IMR-90 (cell line): ENCODE measurements at regions not wholly inside any gene's neighbourhood (a gene's known extent, or its start where the extent isn't known, plus 50 kb on each side); places are given as distances from the start of the nearest gene placed in this dataset.

ENCODE experiments used
- ATAC-seq: fragments of 200-7000 bp; cut with Tn5 transposase; 2 replicates; pipeline ENCODE4 v1.9.1; 2020; ENCODE audit warnings: low read depth, mild to moderate bottlenecking, moderate library complexity
- BruUV-seq: library from RNA; stranded (reverse); fragments of 400-500 nt; replicated peaks from 2 replicates; lab custom pipeline; 2021; lab: Mats Ljungman, UMichigan
- CTCF ChIA-PET: fragments of 300-600 bp; formaldehyde crosslinking; extraction: SDS; loops from one replicate; lab custom pipeline; 2021; ENCODE audit warnings: antibody characterized with exemption; lab: Yijun Ruan, JAX
- POLR2A ChIA-PET: fragments of 300-600 bp; sonication (Branson Sonifier 250); formaldehyde crosslinking; loops from one replicate; lab custom pipeline; 2022; ENCODE audit warnings: antibody characterized with exemption; ENCODE audit not compliant: unreplicated experiment; lab: Charles Lee
- DNase-seq: peaks from one replicate; pipeline ENCODE4 v3.0.0; 2013
- H2AFZ ChIP-seq: replicated peaks from 2 replicates; pipeline ENCODE3; 2013; ENCODE audit warnings: low read length, mild to moderate bottlenecking; ENCODE audit not compliant: poor library complexity
- H2AK5ac ChIP-seq: 2 replicates; pipeline ENCODE4 v1.6.1; 2013; ENCODE audit warnings: low read depth, low read length, inconsistent platforms
- H2AK9ac ChIP-seq: replicated peaks from 2 replicates; pipeline ENCODE3; 2013; ENCODE audit warnings: mild to moderate bottlenecking, low read depth, low read length, moderate library complexity; ENCODE audit not compliant: poor library complexity
- H2BK120ac ChIP-seq: 2 replicates; pipeline ENCODE4 v1.6.1; 2013; ENCODE audit warnings: low read depth, low read length, inconsistent platforms
- H2BK15ac ChIP-seq: 3 replicates; pipeline ENCODE4 v1.6.1; 2013; ENCODE audit warnings: low read depth, low read length, inconsistent platforms
- H2BK20ac ChIP-seq: 2 replicates; pipeline ENCODE4 v1.6.1; 2013; ENCODE audit warnings: low read depth, mild to moderate bottlenecking, inconsistent platforms, low read length, moderate library complexity
- H2BK5ac ChIP-seq: 2 replicates; pipeline ENCODE4 v1.6.1; 2013; ENCODE audit warnings: mild to moderate bottlenecking, low read depth, low read length, inconsistent platforms; ENCODE audit not compliant: poor library complexity, severe bottlenecking
- H3K14ac ChIP-seq: replicated peaks from 2 replicates; pipeline ENCODE4 v1.6.1; 2013; ENCODE audit warnings: low read depth, low read length, inconsistent platforms
- H3K18ac ChIP-seq: 2 replicates; pipeline ENCODE4 v1.6.1; 2013; ENCODE audit warnings: low read depth, low read length, control low read depth
- H3K23ac ChIP-seq: 2 replicates; pipeline ENCODE4 v1.6.1; 2013; ENCODE audit warnings: low read depth, low read length, inconsistent platforms
- H3K27ac ChIP-seq: 2 replicates; pipeline ENCODE4 v1.5.1; 2013; ENCODE audit warnings: mild to moderate bottlenecking, control low read depth, low read length; ENCODE audit not compliant: insufficient read depth
- H3K27me3 ChIP-seq: 2 replicates; pipeline ENCODE4 v1.6.1; 2013; ENCODE audit warnings: low read length; ENCODE audit not compliant: control insufficient read depth, insufficient read depth
- H3K36me3 ChIP-seq: 2 replicates; pipeline ENCODE4 v1.6.1; 2013; ENCODE audit warnings: low read length, mixed read lengths; ENCODE audit not compliant: control insufficient read depth, insufficient read depth
- H3K4ac ChIP-seq: 2 replicates; pipeline ENCODE4 v1.6.1; 2013; ENCODE audit warnings: low read depth, low read length, inconsistent platforms
- H3K4me1 ChIP-seq: 2 replicates; pipeline ENCODE4 v1.6.1; 2013; ENCODE audit warnings: low read length, mixed read lengths; ENCODE audit not compliant: control insufficient read depth, insufficient read depth
- H3K4me2 ChIP-seq: 2 replicates; pipeline ENCODE4 v1.6.1; 2013; ENCODE audit warnings: low read depth, mild to moderate bottlenecking, control low read depth, low read length, moderate library complexity
- H3K4me3 ChIP-seq: 2 replicates; pipeline ENCODE4 v1.5.1; 2013; ENCODE audit warnings: low read depth, mild to moderate bottlenecking, control low read depth, low read length, moderate library complexity; ENCODE audit not compliant: insufficient read depth
- H3K56ac ChIP-seq: 2 replicates; pipeline ENCODE4 v1.6.1; 2013; ENCODE audit warnings: low read length, inconsistent platforms; ENCODE audit not compliant: insufficient read depth; ENCODE audit errors: extremely low read depth
- H3K79me1 ChIP-seq, 2 experiments: 2 replicates each; pipeline ENCODE4 v1.6.1; 2013; ENCODE audit warnings: low read length in 2 of 2, inconsistent platforms in 1 of 2, low read depth in 1 of 2
- H3K9ac ChIP-seq: 2 replicates; pipeline ENCODE4 v1.6.1; 2013; ENCODE audit warnings: low read depth, low read length, control low read depth
- H3K9me1 ChIP-seq: 2 replicates; pipeline ENCODE4 v1.6.1; 2013; ENCODE audit warnings: low read length, inconsistent platforms; ENCODE audit not compliant: insufficient read depth
- H3K9me3 ChIP-seq: 2 replicates; pipeline ENCODE4 v1.6.1; 2013; ENCODE audit warnings: low read length; ENCODE audit not compliant: control insufficient read depth, insufficient read depth
- H4K20me1 ChIP-seq: 2 replicates; pipeline ENCODE4 v1.6.1; 2013; ENCODE audit warnings: low read length, inconsistent platforms; ENCODE audit not compliant: insufficient read depth
- H4K5ac ChIP-seq: 2 replicates; pipeline ENCODE4 v1.6.1; 2013; ENCODE audit warnings: mild to moderate bottlenecking, low read depth, low read length, control low read depth
- H4K8ac ChIP-seq, 2 experiments: 2 replicates each; pipeline ENCODE4 v1.6.1; 2013; ENCODE audit warnings: low read depth in 2 of 2, low read length in 2 of 2, control low read depth in 1 of 2, inconsistent platforms in 1 of 2
- H4K91ac ChIP-seq: 2 replicates; pipeline ENCODE4 v1.6.1; 2013; ENCODE audit warnings: low read depth, low read length, inconsistent platforms; ENCODE audit not compliant: insufficient read depth
- CHD1 ChIP-seq: IDR thresholded peaks from 2 replicates; pipeline ENCODE4 v1.6.1; 2012; ENCODE audit warnings: low read depth, low read length, improper control_type of control experiment
- ELK1 ChIP-seq: fragments of 150-350 bp; IDR thresholded peaks from 2 replicates; pipeline ENCODE4 v1.6.1; 2016; ENCODE audit warnings: low read depth, mild to moderate bottlenecking, low read length, moderate library complexity, borderline replicate concordance
- FOS ChIP-seq: fragments of 150-350 bp; IDR thresholded peaks from 2 replicates; pipeline ENCODE4 v1.6.1; 2016; ENCODE audit warnings: low read depth, low read length
- MAFK ChIP-seq: IDR thresholded peaks from 2 replicates; pipeline ENCODE4 v1.6.1; 2012; ENCODE audit warnings: low read depth, low read length, improper control_type of control experiment
- MAZ ChIP-seq: IDR thresholded peaks from 2 replicates; pipeline ENCODE4 v1.6.1; 2012; ENCODE audit warnings: low read depth, mild to moderate bottlenecking, low read length, improper control_type of control experiment, moderate library complexity, borderline replicate concordance
- NFE2L2 ChIP-seq: fragments of 150-350 bp; IDR thresholded peaks from 2 replicates; pipeline ENCODE4 v1.6.1; 2016; ENCODE audit warnings: low read depth, mild to moderate bottlenecking, low read length
- POLR2A ChIP-seq: IDR thresholded peaks from 2 replicates; pipeline ENCODE4 v1.6.1; 2012; ENCODE audit warnings: mild to moderate bottlenecking, low read depth, low read length
- RAD21 ChIP-seq: IDR thresholded peaks from 2 replicates; pipeline ENCODE4 v1.6.1; 2012; ENCODE audit warnings: low read length, improper control_type of control experiment
- RCOR1 ChIP-seq: IDR thresholded peaks from 2 replicates; pipeline ENCODE4 v1.6.1; 2012; ENCODE audit warnings: mild to moderate bottlenecking, low read length, improper control_type of control experiment; ENCODE audit not compliant: insufficient replicate concordance
- RFX5 ChIP-seq: IDR thresholded peaks from 2 replicates; pipeline ENCODE4 v1.8.0; 2012; ENCODE audit warnings: low read depth, mild to moderate bottlenecking, low read length, moderate library complexity
- SMC3 ChIP-seq: fragments of 150-350 bp; IDR thresholded peaks from 2 replicates; pipeline ENCODE4 v1.6.1; 2016; ENCODE audit warnings: low read depth, mild to moderate bottlenecking, antibody characterized with exemption, low read length, moderate library complexity
- WGBS, 2 experiments: methylation state at CpG; one replicate each; pipeline versions ENCODE4 v1.1.5 to v1.1.7; 2013; ENCODE audit warnings: missing lambda C conversion rate in 2 of 2; ENCODE audit not compliant: insufficient read length in 1 of 2; ENCODE audit errors: extremely low coverage in 2 of 2; 5-methylcytosine and 5-hydroxymethylcytosine counted together
- dilution Hi-C: fragments of 300-500 bp; cut with HindIII; formaldehyde crosslinking; loops from one replicate; pipeline ENCODE4 v1.14.3; 2018; ENCODE audit warnings: low sequenced_read_pairs; ENCODE audit not compliant: unreplicated experiment
- in situ Hi-C: fragments of 300-500 bp; cut with MboI; formaldehyde crosslinking; loops from 3 replicates; pipeline ENCODE4 v1.14.3; 2019; ENCODE audit warnings: low sequenced_read_pairs, inconsistent platforms, mixed read lengths
- intact Hi-C: fragments of 100-400 bp; cut with micrococcal nuclease; formaldehyde crosslinking; loops from 2 replicates; pipeline ENCODE4 v1.10.0; 2022
- TF ChIP-seq, protein P1 (sequence below): conservative IDR thresholded peaks from 2 replicates; pipeline ENCODE4 v1.5.1; 2012; ENCODE audit warnings: mild to moderate bottlenecking, low read depth, low read length, improper control_type of control experiment

- H2AK9ac ChIP-seq, result no peak overlapping the region
- H2BK15ac ChIP-seq, result no peak overlapping the region
- H3K4ac ChIP-seq, result no peak overlapping the region
- H3K9me1 ChIP-seq, result no peaks in the 10 kb centered on the region
- DNase-seq (no peak), ATAC-seq (no peak)
- H3K4me2 ChIP-seq, result no peak overlapping the region
- intact Hi-C loops (no loop called here), dilution Hi-C loops (no loop called here), in situ Hi-C loops (loop anchor here (25.0 kb wide), 1 partner anchor 1943 kb away; no protein-coding TSS in a partner anchor)
- no peak overlapping the region for H2AK5ac ChIP-seq
- no peak overlapping the region for H2AFZ ChIP-seq
- H3K14ac ChIP-seq, result no peak overlapping the region
- TF ChIP-seq FOS (no peak), CHD1 (no peak), RFX5 (no peak), RAD21 (no peak), POLR2A (no peak), ELK1 (no peak), RCOR1 (no peak), SMC3 (no peak), MAFK (no peak), NFE2L2 (no peak), MAZ (no peak)
- TF ChIP-seq, protein P1, sequence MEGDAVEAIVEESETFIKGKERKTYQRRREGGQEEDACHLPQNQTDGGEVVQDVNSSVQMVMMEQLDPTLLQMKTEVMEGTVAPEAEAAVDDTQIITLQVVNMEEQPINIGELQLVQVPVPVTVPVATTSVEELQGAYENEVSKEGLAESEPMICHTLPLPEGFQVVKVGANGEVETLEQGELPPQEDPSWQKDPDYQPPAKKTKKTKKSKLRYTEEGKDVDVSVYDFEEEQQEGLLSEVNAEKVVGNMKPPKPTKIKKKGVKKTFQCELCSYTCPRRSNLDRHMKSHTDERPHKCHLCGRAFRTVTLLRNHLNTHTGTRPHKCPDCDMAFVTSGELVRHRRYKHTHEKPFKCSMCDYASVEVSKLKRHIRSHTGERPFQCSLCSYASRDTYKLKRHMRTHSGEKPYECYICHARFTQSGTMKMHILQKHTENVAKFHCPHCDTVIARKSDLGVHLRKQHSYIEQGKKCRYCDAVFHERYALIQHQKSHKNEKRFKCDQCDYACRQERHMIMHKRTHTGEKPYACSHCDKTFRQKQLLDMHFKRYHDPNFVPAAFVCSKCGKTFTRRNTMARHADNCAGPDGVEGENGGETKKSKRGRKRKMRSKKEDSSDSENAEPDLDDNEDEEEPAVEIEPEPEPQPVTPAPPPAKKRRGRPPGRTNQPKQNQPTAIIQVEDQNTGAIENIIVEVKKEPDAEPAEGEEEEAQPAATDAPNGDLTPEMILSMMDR, result no peak
- no peak overlapping the region for H3K27ac ChIP-seq
- H4K8ac ChIP-seq, result no peak overlapping the region
- H4K91ac ChIP-seq, result no peak overlapping the region
- BruUV-seq, result no TSS peak
- CTCF ChIA-PET, result no interaction called here
- H3K9ac ChIP-seq, result no peak overlapping the region
- H3K56ac ChIP-seq, result no peak overlapping the region
- H3K36me3 ChIP-seq, result no peaks in the 10 kb centered on the region
- no peaks in the 10 kb centered on the region for H4K20me1 ChIP-seq
- H2BK5ac ChIP-seq, result no peak overlapping the region
- H3K18ac ChIP-seq, result no peak overlapping the region
- H3K79me1 ChIP-seq, result no peaks in the 10 kb centered on the region
- H3K9me3 ChIP-seq, result no peaks in the 10 kb centered on the region; the same call in 1 of the 2 replicates
- no peak overlapping the region for H2BK20ac ChIP-seq
- no CpG with 5 or more reads among the region's 2 CpGs for WGBS, 2 experiments
- no peak overlapping the region for H3K4me3 ChIP-seq
- H3K4me1 ChIP-seq, result no peaks in the 10 kb centered on the region
- no peak overlapping the region for H2BK120ac ChIP-seq
- peaks cover 2% of the 10 kb centered on the region; the same call in 1 of the 2 replicates for H3K27me3 ChIP-seq
- no peak overlapping the region for H4K5ac ChIP-seq
- no peak overlapping the region for H3K23ac ChIP-seq
- POLR2A ChIA-PET, result no interaction called here
These were observed 213.5 kb downstream of the SOX11 start for GRCh38 chr2:5905661-5906060.
